ENCODE measurements at regions not wholly inside any gene's neighbourhood (a gene's known extent, or its start where the extent isn't known, plus 50 kb on each side); places are given as distances from the start of the nearest gene placed in this dataset.
"Not testable (repeated sequence)": the region's sequence is repeated elsewhere in the genome, so short reads cannot be mapped to it uniquely, and the experiment has no call there.

DNA sequence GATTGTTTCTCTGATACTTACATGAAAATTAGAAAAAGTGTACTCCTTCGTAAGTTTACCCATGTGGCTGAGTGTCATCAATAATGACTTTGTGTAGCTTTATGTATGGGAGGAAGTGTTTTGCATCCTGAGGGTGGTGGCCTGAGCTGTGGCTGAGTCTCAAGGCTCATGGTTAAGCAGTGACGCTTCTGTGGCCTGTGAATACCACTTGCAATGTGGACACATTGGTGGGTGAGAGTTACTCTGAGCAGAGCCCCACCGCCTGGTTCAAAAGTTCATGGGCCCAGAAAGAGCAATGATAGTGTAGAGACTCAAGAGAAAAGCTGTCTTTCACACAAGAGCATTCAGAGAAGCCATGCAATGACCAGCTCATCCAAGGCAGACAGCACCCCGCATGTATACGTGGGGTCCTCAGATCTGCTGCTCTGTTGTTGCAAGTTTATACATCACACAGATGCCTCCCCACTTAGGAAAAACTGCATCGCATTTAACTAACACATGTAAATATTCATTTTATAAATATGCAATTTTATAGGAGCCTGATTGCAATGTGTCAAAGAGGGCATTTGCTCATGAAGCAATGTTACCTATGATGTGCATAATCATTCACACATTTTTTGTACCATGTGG is 55.1 kb upstream of the FRMD6 start:
- TF ChIP-seq, protein P1, sequence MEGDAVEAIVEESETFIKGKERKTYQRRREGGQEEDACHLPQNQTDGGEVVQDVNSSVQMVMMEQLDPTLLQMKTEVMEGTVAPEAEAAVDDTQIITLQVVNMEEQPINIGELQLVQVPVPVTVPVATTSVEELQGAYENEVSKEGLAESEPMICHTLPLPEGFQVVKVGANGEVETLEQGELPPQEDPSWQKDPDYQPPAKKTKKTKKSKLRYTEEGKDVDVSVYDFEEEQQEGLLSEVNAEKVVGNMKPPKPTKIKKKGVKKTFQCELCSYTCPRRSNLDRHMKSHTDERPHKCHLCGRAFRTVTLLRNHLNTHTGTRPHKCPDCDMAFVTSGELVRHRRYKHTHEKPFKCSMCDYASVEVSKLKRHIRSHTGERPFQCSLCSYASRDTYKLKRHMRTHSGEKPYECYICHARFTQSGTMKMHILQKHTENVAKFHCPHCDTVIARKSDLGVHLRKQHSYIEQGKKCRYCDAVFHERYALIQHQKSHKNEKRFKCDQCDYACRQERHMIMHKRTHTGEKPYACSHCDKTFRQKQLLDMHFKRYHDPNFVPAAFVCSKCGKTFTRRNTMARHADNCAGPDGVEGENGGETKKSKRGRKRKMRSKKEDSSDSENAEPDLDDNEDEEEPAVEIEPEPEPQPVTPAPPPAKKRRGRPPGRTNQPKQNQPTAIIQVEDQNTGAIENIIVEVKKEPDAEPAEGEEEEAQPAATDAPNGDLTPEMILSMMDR (conservative IDR thresholded peaks at IDR 0.05): no peak
- H3K27ac ChIP-seq: no peak overlapping the region

DNA sequence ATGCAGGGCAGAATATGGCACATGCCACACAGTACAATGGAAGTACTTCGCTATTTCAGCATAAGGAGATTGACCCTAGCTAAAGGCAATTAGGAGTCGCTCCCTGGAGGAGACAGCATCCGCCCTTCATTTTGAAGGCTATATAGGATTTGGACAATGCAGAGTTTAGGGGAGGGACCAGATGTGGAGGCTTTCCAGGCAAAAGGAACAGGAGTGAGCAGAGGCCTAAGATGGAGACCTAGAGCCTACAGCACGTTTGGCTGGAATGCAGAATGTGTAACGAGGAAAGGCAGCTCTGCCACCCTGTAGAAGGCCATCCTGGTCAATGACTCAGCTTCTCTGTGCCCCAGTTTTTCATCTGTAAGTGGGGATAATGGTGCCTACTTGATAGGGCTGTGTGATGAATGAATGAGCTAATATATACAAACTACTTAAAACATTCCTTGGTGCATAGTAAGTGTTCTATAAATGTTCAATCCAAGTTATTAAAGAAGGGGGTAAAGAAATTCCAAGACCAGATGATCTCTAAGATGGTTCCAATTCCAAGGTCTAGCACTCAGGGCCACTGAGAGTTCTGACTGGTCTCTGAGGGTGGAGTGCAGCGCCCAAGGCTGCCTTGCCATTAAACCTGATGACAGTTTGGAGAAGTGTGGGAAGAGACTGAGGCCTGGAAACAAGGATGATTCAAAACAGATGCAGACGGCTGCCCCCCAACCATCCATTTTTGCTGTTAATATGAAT is 54.3 kb upstream of the FRMD6 start:
- H3K27ac ChIP-seq: no peak overlapping the region
- TF ChIP-seq, protein P1 (conservative IDR thresholded peaks at IDR 0.05): no peak

DNA sequence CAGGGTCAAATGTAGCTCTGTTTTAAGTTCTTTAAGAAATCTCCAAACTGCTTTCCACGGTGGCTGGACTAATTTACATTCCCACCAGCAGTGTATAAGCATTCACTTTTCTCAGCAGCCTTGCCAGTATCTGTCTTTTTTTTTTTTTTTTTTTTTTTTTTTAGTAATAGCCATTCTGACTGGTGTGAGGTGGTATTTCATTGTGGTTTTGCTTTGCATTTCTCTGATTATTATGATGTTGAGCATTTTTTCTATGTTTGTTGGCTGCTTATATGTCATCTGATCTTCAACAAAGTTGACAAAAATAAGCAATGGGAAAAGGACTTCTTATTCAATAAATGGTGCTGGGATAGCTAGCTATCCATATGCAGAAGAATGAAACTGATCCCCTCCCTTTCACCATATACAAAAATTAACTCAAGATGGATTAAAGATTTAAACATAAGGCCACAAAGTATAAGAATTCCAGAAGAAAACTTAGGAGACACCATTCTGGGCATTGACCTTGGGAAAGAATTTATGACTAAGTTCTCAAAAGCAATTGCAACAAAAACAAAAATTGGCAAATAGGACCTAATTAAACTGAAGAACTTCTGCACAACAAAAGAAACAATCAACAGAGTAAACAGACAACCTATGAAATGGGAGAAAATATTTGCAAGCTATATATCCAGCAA is 52.6 kb upstream of the FRMD6 start:
- H3K27ac ChIP-seq: not testable (repeated sequence)

DNA sequence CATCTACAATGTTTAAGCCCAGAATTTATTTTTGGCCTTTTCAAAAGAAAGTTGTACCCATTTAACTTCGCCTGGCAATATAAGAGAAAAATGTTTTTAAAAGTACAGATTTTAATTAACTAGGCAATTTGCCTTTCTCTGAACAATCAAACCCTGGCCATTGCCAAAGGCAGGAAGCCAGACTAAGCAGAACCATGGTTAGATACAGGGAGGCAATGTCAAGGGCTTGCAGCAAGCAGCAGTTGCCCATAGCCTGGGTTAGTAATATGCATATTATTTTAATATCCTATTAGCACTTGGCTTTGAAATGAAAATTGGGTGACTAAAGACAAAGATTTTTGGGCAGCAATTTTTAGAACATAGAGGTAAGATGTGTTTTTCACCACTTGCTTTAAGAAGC is 51.1 kb upstream of the FRMD6 start:
- TF ChIP-seq, protein P1 (conservative IDR thresholded peaks at IDR 0.05): no peak
- H3K27ac ChIP-seq: no peak overlapping the region

Measured in VCaP (cell line).